NB4 (cell line): ENCODE measurements at regions not wholly inside any gene's neighbourhood (a gene's known extent, or its start where the extent isn't known, plus 50 kb on each side); places are given as distances from the start of the nearest gene placed in this dataset.

Source experiments
- CTCF ChIP-seq: IDR thresholded peaks from one replicate; pipeline ENCODE4 v1.5.1; 2012; ENCODE audit warnings: low read depth, low read length
- MYC ChIP-seq: IDR thresholded peaks from 2 replicates; pipeline ENCODE4 v1.6.1; 2011; ENCODE audit warnings: low read depth, low read length
- POLR2A ChIP-seq: IDR thresholded peaks from 2 replicates; pipeline ENCODE4 v1.6.1; 2011; ENCODE audit warnings: mild to moderate bottlenecking; ENCODE audit not compliant: insufficient read length; ENCODE audit errors: extremely low read depth

DNA sequence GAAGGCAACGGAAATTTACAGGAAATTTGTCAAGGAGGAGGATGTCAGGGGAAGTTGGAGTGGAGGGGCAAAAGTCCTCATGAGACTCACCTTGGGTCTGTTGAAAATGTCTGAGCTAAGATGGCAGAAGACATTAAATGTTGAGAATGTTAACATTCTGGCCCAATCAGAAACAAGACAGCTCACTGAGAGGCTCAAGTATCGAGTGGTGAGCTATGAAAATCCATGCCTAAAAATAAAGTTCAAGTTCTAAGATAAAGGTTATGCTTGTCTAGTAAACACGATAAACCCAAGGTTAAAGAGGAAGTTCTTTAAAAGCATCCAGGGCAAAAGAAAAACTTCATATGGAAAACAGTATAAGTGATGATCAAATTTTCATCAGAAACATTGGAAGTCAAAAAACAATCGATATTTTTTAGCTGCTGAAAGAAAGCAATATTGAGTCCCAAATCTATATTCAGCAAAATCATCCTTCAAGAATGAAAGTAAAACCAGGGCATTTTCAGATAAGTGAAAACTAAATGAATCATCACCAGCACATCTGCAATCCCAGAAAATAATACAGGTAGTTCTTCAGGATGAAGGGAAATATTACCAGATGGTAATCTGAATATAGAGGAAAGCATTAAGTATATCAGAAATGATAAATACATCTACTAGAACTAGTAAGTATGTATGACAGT, 462.4 kb downstream of the TLL1 start:
- TF ChIP-seq CTCF (no peak), MYC (no peak), POLR2A (no peak)
